CD14-positive monocyte (primary cell): ENCODE measurements at regions not wholly inside any gene's neighbourhood (a gene's known extent, or its start where the extent isn't known, plus 50 kb on each side); places are given as distances from the start of the nearest gene placed in this dataset.

Source experiments
- DNase-seq, 3 donors: peaks; one replicate each; pipeline ENCODE4 v3.0.0-alpha.2; 2011 to 2022
- H2AFZ ChIP-seq: 2 replicates; pipeline ENCODE4 v1.6.0; 2012; ENCODE audit warnings: mild to moderate bottlenecking, low read depth, low read length, inconsistent platforms; ENCODE audit not compliant: insufficient read depth, poor library complexity, severe bottlenecking
- H3K27ac ChIP-seq, 2 donors: 1 replicate in 1 of 2; 2 replicates in 1 of 2; pipeline ENCODE4 v1.5.1; 2012 to 2013; ENCODE audit warnings: low read length in 2 of 2, control low read depth in 1 of 2, inconsistent platforms in 1 of 2, low read depth in 1 of 2, mild to moderate bottlenecking in 1 of 2
- H3K27me3 ChIP-seq, 2 donors: one replicate each; pipeline versions ENCODE4 v1.6.0 to v1.6.1; 2011 to 2013; ENCODE audit warnings: low read length in 2 of 2; ENCODE audit not compliant: control insufficient read depth in 2 of 2, insufficient read depth in 2 of 2
- H3K36me3 ChIP-seq, 2 donors: replicated peaks in 1 of 2; 1 replicate in 1 of 2; 2 replicates in 1 of 2; pipeline versions ENCODE4 v1.5.1 to v1.6.1; 2012 to 2013; ENCODE audit warnings: low read length in 2 of 2, control low read depth in 1 of 2, inconsistent platforms in 1 of 2, mild to moderate bottlenecking in 1 of 2; ENCODE audit not compliant: insufficient read depth in 2 of 2, control insufficient read depth in 1 of 2
- H3K4me1 ChIP-seq, 2 donors: 1 replicate in 1 of 2; 2 replicates in 1 of 2; pipeline versions ENCODE4 v1.5.1 to v1.6.1; 2012 to 2013; ENCODE audit warnings: low read length in 2 of 2, control low read depth in 1 of 2, inconsistent platforms in 1 of 2, mild to moderate bottlenecking in 1 of 2, moderate library complexity in 1 of 2; ENCODE audit not compliant: insufficient read depth in 2 of 2, control insufficient read depth in 1 of 2
- H3K4me2 ChIP-seq: replicated peaks from 2 replicates; pipeline ENCODE3; 2012; ENCODE audit warnings: low read length, moderate library complexity, mild to moderate bottlenecking; ENCODE audit not compliant: poor library complexity, severe bottlenecking; ENCODE audit errors: extremely low read depth
- H3K4me3 ChIP-seq, 3 experiments: fragments of 200-600 bp in 1 of 3; sonication (generic) in 1 of 3; replicated peaks in 1 of 3; 1 replicate in 2 of 3; 2 replicates in 1 of 3; pipeline ENCODE4 v1.5.1; 2011 to 2013; ENCODE audit warnings: low read length in 3 of 3, mild to moderate bottlenecking in 3 of 3, control low read depth in 2 of 3, low read depth in 2 of 3, inconsistent platforms in 1 of 3, moderate library complexity in 1 of 3
- H3K79me2 ChIP-seq: 2 replicates; pipeline ENCODE4 v1.6.0; 2012; ENCODE audit warnings: mild to moderate bottlenecking, control low read depth, inconsistent platforms, low read length, moderate library complexity; ENCODE audit not compliant: insufficient read depth
- H3K9ac ChIP-seq: 2 replicates; pipeline ENCODE4 v1.6.0; 2017; ENCODE audit warnings: low read length, mild to moderate bottlenecking; ENCODE audit not compliant: insufficient read depth, poor library complexity, severe bottlenecking
- H3K9me3 ChIP-seq, 2 donors: replicated peaks in 1 of 2; 1 replicate in 1 of 2; 2 replicates in 1 of 2; pipeline versions ENCODE4 v1.5.1 to v1.6.1; 2012 to 2013; ENCODE audit warnings: low read length in 2 of 2, control low read depth in 1 of 2; ENCODE audit not compliant: control insufficient read depth in 1 of 2, insufficient read depth in 1 of 2
- H4K20me1 ChIP-seq: 2 replicates; pipeline ENCODE4 v1.6.0; 2012; ENCODE audit warnings: mild to moderate bottlenecking, low read length, control low read depth, moderate library complexity; ENCODE audit not compliant: insufficient read depth
- H3K27ac Mint-ChIP-seq, 7 donors: one replicate each; pipeline ENCODE4 v1.8.0; 2020; ENCODE audit warnings: mild to moderate bottlenecking in 7 of 7, mixed read lengths in 7 of 7, moderate library complexity in 6 of 7, inconsistent platforms in 2 of 7
- H3K27me3 Mint-ChIP-seq, 3 donors: one replicate each; pipeline ENCODE4 v1.8.0; 2021 to 2022; ENCODE audit warnings: low read depth in 3 of 3, mild to moderate bottlenecking in 3 of 3, mixed read lengths in 3 of 3, moderate library complexity in 3 of 3, inconsistent platforms in 1 of 3
- H3K36me3 Mint-ChIP-seq, 2 donors: one replicate each; pipeline ENCODE4 v1.8.0; 2020; ENCODE audit warnings: mixed read lengths in 2 of 2, inconsistent platforms in 1 of 2, mild to moderate bottlenecking in 1 of 2
- H3K4me1 Mint-ChIP-seq: one replicate; pipeline ENCODE4 v1.8.0; 2020; ENCODE audit warnings: mild to moderate bottlenecking, mixed read lengths
- H3K4me3 Mint-ChIP-seq, 2 donors: one replicate each; pipeline ENCODE4 v1.8.0; 2020; ENCODE audit warnings: mild to moderate bottlenecking in 2 of 2, mixed read lengths in 2 of 2, moderate library complexity in 1 of 2
- H3K9me3 Mint-ChIP-seq, 7 donors: one replicate each; pipeline ENCODE4 v1.8.0; 2020 to 2022; ENCODE audit warnings: mixed read lengths in 7 of 7, mild to moderate bottlenecking in 6 of 7, moderate library complexity in 6 of 7, inconsistent platforms in 2 of 7
- CTCF ChIP-seq: fragments of 200-600 bp; IDR thresholded peaks from one replicate; pipeline ENCODE4 v1.8.0; 2022; ENCODE audit warnings: antibody characterized with exemption, mild to moderate bottlenecking
- WGBS: methylation state at CpG from one replicate; pipeline ENCODE4 v1.1.5; 2013; ENCODE audit warnings: missing lambda C conversion rate; ENCODE audit not compliant: insufficient coverage; 5-methylcytosine and 5-hydroxymethylcytosine counted together
- intact Hi-C, 2 donors: fragments of 100-400 bp; cut with micrococcal nuclease; formaldehyde crosslinking; loops; one replicate each; pipeline versions ENCODE4 v1.15.0 to v1.15.1; 2023

GRCh38 chr7:55657654-55658053 is 85.4 kb upstream of the VOPP1 start:
- Histone ChIP-seq H3K4me2 (no peak overlapping the region), H3K4me3 (no peak overlapping the region), H3K27ac (no peak overlapping the region), H3K9ac (no peak overlapping the region), H3K4me1 (no peaks in the 10 kb centered on the region), H2AFZ (no peak overlapping the region), H3K36me3 (no peaks in the 10 kb centered on the region), H4K20me1 (no peaks in the 10 kb centered on the region), H3K9me3 (peaks cover 0 to 5% of the 10 kb centered on the region in 2 donors), H3K27me3 (no peaks in the 10 kb centered on the region), H3K79me2 (no peaks in the 10 kb centered on the region)
- intact Hi-C loops: no loop called here
- WGBS: 100% methylated on average over 1 of the region's 4 CpGs
- DNase-seq: no peak
- Mint-ChIP-seq H3K9me3 (peaks cover 0 to 3% (median under 1%) of the 10 kb centered on the region in 7 donors), H3K36me3 (no peaks in the 10 kb centered on the region), H3K27ac (no peak overlapping the region), H3K4me1 (no peaks in the 10 kb centered on the region), H3K27me3 (peaks cover 4 to 5% (median 5%) of the 10 kb centered on the region in 3 donors), H3K4me3 (no peak overlapping the region)
- no peak for TF ChIP-seq CTCF

GRCh38 chr7:55651057-55651456 is 78.8 kb upstream of the VOPP1 start:
- intact Hi-C loops: no loop called here
- no peak overlapping the region for H3K9ac ChIP-seq
- WGBS: 100% methylated on average over 1 of the region's 2 CpGs
- no peaks in the 10 kb centered on the region for H3K36me3 ChIP-seq
- H3K27ac ChIP-seq: no peak overlapping the region
- no peaks in the 10 kb centered on the region for H3K4me1 Mint-ChIP-seq
- TF ChIP-seq CTCF: no peak
- no peaks in the 10 kb centered on the region for H3K9me3 ChIP-seq
- no peaks in the 10 kb centered on the region for H3K79me2 ChIP-seq
- H3K27me3 Mint-ChIP-seq: peaks cover 2 to 9% (median 8%) of the 10 kb centered on the region in 3 donors
- H3K4me1 ChIP-seq: no peaks in the 10 kb centered on the region
- H3K4me3 ChIP-seq: no peak overlapping the region
- no peak overlapping the region for H3K4me3 Mint-ChIP-seq
- DNase-seq: no peak
- H3K36me3 Mint-ChIP-seq: no peaks in the 10 kb centered on the region
- H3K4me2 ChIP-seq: no peak overlapping the region
- no peaks in the 10 kb centered on the region for H3K27me3 ChIP-seq
- H2AFZ ChIP-seq: no peak overlapping the region
- H4K20me1 ChIP-seq: no peaks in the 10 kb centered on the region
- H3K9me3 Mint-ChIP-seq: peaks cover 0 to 5% (median 0%) of the 10 kb centered on the region in 7 donors
- no peak overlapping the region for H3K27ac Mint-ChIP-seq
